MM.1S (cell line): ENCODE measurements at regions not wholly inside any gene's neighbourhood (a gene's known extent, or its start where the extent isn't known, plus 50 kb on each side); places are given as distances from the start of the nearest gene placed in this dataset.

Source experiments
- EZH2phosphoT487 ChIP-seq: fragments of 300-600 bp; sonication (generic); IDR thresholded peaks from 2 replicates; pipeline ENCODE4 v1.6.1; 2018; ENCODE audit warnings: antibody characterized with exemption, low read length
- TF ChIP-seq, protein P1 (sequence below): fragments of 300-600 bp; sonication (generic); IDR thresholded peaks from 2 replicates; pipeline ENCODE4 v1.5.1; 2016; ENCODE audit warnings: antibody characterized with exemption, low read length, mixed read lengths

DNA sequence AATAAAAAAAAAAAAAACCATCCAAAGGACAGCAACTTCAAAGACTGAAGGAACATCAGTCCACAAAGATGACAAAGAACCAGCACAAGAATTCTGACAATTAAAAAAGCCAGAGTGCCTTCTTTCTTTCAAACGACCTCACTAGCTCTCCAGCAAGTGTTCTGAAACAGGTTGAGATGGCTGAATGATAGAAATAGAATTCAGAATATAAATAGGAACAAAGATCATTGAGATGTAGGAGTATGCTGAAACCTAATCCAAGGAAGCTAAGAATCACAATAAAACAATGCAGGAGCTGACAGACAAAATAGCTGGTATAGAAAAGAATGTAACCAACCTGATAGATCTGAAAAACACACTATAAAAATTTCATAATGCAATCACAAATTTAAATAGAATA lies 218.2 kb downstream of the GIPC2 start:
- TF ChIP-seq EZH2phosphoT487 = no peak
- TF ChIP-seq, protein P1, sequence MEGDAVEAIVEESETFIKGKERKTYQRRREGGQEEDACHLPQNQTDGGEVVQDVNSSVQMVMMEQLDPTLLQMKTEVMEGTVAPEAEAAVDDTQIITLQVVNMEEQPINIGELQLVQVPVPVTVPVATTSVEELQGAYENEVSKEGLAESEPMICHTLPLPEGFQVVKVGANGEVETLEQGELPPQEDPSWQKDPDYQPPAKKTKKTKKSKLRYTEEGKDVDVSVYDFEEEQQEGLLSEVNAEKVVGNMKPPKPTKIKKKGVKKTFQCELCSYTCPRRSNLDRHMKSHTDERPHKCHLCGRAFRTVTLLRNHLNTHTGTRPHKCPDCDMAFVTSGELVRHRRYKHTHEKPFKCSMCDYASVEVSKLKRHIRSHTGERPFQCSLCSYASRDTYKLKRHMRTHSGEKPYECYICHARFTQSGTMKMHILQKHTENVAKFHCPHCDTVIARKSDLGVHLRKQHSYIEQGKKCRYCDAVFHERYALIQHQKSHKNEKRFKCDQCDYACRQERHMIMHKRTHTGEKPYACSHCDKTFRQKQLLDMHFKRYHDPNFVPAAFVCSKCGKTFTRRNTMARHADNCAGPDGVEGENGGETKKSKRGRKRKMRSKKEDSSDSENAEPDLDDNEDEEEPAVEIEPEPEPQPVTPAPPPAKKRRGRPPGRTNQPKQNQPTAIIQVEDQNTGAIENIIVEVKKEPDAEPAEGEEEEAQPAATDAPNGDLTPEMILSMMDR = no peak
